Activated gamma-delta T cell treated with anti-CD3 and anti-CD28 coated beads, Interleukin-2, amount 50 U/mL, for 16 hours (primary cell): ENCODE measurements at regions not wholly inside any gene's neighbourhood (a gene's known extent, or its start where the extent isn't known, plus 50 kb on each side); places are given as distances from the start of the nearest gene placed in this dataset.

Experiments used
- DNase-seq: peaks from one replicate; pipeline ENCODE4 v3.0.0-alpha.2; 2020; ENCODE audit warnings: low read depth

- DNase-seq: no peak
These were observed 99.5 kb downstream of the LYPLAL1 start for GRCh38 chr1:219273088-219273686.

DNA sequence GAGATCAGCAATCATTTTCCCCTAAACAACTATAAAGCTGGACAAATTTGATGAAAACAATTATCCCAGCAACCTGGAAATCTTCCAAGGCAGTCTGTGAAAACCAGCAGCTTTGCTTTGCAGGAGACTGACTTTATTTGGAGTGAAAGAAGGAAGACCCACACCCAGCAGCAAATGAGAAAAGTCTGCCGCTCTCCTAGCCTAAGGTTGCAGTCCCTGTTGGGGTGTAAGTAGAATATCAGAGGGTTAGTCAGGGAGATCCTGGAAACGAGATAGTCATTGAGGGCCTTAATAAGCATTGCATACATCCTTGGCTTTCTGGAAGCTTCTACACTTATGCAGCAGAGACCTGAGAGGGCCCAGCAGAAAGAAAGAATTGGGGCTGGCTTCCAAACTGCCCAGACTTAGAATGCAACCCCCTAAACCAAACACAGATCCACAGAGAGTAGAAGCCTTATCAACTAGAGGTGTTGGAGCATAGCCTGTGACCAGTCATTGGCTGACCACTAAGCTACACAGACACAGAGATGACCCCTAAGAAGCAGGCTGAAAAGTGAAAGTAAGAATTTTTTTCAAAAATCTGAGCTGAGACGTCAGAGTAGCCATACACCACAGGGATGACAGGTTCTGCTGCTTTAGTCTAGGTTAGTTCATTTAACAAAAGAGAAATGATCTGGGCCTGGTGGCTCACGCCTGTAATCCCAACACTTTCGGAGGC, 98.3 kb downstream of the LYPLAL1 start:
- DNase-seq: no peak

DNA sequence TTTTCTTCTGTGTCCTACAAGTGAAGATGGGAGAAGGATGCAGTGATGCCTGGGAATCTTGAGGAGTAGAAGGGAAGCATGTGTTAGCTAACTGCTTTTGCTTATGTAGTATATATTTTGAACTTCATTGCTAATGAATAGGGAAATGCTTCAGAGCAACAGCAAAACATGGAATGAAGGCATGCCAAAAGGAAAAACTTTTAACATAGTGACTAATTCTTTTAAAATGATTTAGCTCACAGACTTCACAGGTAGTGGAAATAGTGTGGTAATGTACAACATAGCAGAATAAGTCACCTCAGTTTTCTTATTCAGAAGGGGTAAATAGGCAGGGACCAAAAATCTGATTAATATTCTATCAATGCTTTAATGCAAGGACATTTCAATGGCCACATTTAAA, 95.5 kb downstream of the LYPLAL1 start:
- DNase-seq: no peak

GRCh38 chr1:219266524-219266923, 92.8 kb downstream of the LYPLAL1 start:
- DNase-seq: no peak

DNA sequence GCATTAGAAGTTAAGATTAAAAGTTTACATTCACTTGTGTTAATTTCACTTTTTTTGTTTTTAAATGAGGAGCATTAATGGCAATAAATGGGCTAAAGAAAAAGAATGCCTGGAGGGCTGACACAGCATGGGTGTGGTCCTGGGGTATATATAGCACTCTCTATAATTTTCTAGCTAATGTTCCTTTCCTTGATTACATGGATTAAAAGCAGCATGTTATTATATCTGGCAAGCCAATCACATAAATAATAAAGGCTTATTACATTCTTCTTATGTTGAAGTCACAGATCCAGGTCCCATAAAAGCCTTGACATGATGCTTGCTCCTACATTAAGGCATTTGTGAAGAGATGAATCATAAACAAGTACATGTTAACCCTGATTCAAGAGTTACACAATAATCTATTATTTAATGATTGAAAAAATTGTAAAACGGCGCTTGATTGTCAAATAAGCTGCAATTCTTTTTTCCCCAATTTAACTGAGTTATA, 91.4 kb downstream of the LYPLAL1 start:
- no peak for DNase-seq

- DNase-seq: no peak
These were observed 90.9 kb downstream of the LYPLAL1 start for GRCh38 chr1:219264561-219264960.
